H1 (cell line): ENCODE measurements at regions not wholly inside any gene's neighbourhood (a gene's known extent, or its start where the extent isn't known, plus 50 kb on each side); places are given as distances from the start of the nearest gene placed in this dataset.

Experiments
- CBX5 ChIP-seq: fragments of 300-800, 300-1000 bp; sonication (generic); IDR thresholded peaks from 2 replicates; pipeline ENCODE4 v1.7.1; 2016; ENCODE audit warnings: antibody characterized with exemption, low read length, low read depth
- EP300 ChIP-seq, 2 experiments: IDR thresholded peaks; 1 replicate in 1 of 2; 2 replicates in 1 of 2; pipeline ENCODE4 v1.6.1; 2011 to 2012; ENCODE audit warnings: low read depth in 2 of 2, low read length in 2 of 2, mild to moderate bottlenecking in 2 of 2, borderline replicate concordance in 1 of 2, inconsistent platforms in 1 of 2, moderate library complexity in 1 of 2
- GABPA ChIP-seq: IDR thresholded peaks from 2 replicates; pipeline ENCODE4 v1.6.1; 2011; ENCODE audit warnings: mild to moderate bottlenecking, low read length, moderate library complexity, borderline replicate concordance; ENCODE audit not compliant: insufficient read depth
- PHF8 ChIP-seq: fragments of 200-600 bp; sonication (generic); conservative IDR thresholded peaks from 2 replicates; pipeline ENCODE4 v1.7.1; 2012; ENCODE audit warnings: low read depth, mild to moderate bottlenecking, inconsistent platforms, low read length, moderate library complexity
- POLR2A ChIP-seq, 2 experiments: IDR thresholded peaks; 1 replicate in 1 of 2; 2 replicates in 1 of 2; pipeline ENCODE4 v1.6.1; 2011; ENCODE audit warnings: low read depth in 2 of 2, low read length in 2 of 2, mild to moderate bottlenecking in 2 of 2; ENCODE audit errors: control extremely low read depth in 1 of 2
- POLR2AphosphoS5 ChIP-seq: IDR thresholded peaks from 2 replicates; pipeline ENCODE4 v1.6.1; 2011; ENCODE audit warnings: low read depth, low read length
- TBP ChIP-seq: IDR thresholded peaks from 2 replicates; pipeline ENCODE4 v1.6.1; 2011; ENCODE audit warnings: low read depth, low read length, improper control_type of control experiment
- TEAD4 ChIP-seq: IDR thresholded peaks from 2 replicates; pipeline ENCODE4 v1.6.1; 2012; ENCODE audit warnings: low read depth, low read length, inconsistent platforms, mixed read lengths
- YY1 ChIP-seq: IDR thresholded peaks from 2 replicates; pipeline ENCODE4 v1.6.1; 2011; ENCODE audit warnings: low read depth, mild to moderate bottlenecking, low read length
- ZNF274 ChIP-seq: IDR thresholded peaks from 2 replicates; pipeline ENCODE4 v1.7.0; 2012; ENCODE audit warnings: low read length, borderline replicate concordance; ENCODE audit errors: extremely low read depth
- TF ChIP-seq, protein P1 (sequence below), 3 experiments: IDR thresholded peaks; 1 replicate in 2 of 3; 2 replicates in 1 of 3; pipeline versions ENCODE4 v1.5.1 to v1.6.1; 2011; ENCODE audit warnings: low read length in 3 of 3, mild to moderate bottlenecking in 3 of 3, inconsistent platforms in 2 of 3, low read depth in 1 of 3, moderate library complexity in 1 of 3; ENCODE audit not compliant: insufficient read depth in 1 of 3; ENCODE audit errors: control extremely low read depth in 1 of 3
- TF ChIP-seq, protein P2 (sequence below): fragments of 300-600 bp; sonication (generic); IDR thresholded peaks from 2 replicates; pipeline ENCODE4 v1.7.1; 2012; ENCODE audit warnings: low read length, moderate library complexity, mild to moderate bottlenecking, inconsistent platforms; ENCODE audit not compliant: insufficient replicate concordance

DNA sequence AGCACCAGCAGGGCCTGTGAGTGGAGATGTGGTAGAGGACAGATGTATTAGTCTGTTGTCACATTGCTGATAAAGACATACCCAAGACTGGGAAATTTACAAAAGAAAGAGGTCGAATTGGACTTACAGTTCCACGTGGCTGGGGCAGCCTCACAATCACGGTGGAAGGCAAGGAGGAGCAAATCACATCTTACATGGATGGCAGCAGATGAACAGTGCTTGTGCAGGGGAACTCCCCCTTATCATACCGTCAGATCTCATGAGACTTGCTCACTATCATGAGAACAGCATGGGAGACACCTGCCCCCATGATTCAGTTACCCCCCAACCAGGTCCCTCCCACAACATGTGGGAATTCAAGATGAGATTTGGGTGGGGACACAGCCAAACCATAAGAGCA is 361.9 kb downstream of the VRK1 start:
- TF ChIP-seq, protein P1, sequence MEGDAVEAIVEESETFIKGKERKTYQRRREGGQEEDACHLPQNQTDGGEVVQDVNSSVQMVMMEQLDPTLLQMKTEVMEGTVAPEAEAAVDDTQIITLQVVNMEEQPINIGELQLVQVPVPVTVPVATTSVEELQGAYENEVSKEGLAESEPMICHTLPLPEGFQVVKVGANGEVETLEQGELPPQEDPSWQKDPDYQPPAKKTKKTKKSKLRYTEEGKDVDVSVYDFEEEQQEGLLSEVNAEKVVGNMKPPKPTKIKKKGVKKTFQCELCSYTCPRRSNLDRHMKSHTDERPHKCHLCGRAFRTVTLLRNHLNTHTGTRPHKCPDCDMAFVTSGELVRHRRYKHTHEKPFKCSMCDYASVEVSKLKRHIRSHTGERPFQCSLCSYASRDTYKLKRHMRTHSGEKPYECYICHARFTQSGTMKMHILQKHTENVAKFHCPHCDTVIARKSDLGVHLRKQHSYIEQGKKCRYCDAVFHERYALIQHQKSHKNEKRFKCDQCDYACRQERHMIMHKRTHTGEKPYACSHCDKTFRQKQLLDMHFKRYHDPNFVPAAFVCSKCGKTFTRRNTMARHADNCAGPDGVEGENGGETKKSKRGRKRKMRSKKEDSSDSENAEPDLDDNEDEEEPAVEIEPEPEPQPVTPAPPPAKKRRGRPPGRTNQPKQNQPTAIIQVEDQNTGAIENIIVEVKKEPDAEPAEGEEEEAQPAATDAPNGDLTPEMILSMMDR (IDR thresholded peaks at IDR 0.05; ENCODE audit: control extremely low read depth in 1 of 3, insufficient read depth in 1 of 3, low read depth in 1 of 3, low read length in 3 of 3), result no peak
- TF ChIP-seq GABPA (no peak), CBX5 (no peak), POLR2AphosphoS5 (no peak), ZNF274 (no peak), TEAD4 (no peak), TBP (no peak), PHF8 (no peak), YY1 (no peak), EP300 (IDR thresholded peaks at IDR 0.05; ENCODE audit: borderline replicate concordance in 1 of 2, low read depth in 2 of 2, low read length in 2 of 2) (no peak), POLR2A (IDR thresholded peaks at IDR 0.05; ENCODE audit: control extremely low read depth in 1 of 2, low read depth in 2 of 2, low read length in 2 of 2) (no peak)
- TF ChIP-seq, protein P2, sequence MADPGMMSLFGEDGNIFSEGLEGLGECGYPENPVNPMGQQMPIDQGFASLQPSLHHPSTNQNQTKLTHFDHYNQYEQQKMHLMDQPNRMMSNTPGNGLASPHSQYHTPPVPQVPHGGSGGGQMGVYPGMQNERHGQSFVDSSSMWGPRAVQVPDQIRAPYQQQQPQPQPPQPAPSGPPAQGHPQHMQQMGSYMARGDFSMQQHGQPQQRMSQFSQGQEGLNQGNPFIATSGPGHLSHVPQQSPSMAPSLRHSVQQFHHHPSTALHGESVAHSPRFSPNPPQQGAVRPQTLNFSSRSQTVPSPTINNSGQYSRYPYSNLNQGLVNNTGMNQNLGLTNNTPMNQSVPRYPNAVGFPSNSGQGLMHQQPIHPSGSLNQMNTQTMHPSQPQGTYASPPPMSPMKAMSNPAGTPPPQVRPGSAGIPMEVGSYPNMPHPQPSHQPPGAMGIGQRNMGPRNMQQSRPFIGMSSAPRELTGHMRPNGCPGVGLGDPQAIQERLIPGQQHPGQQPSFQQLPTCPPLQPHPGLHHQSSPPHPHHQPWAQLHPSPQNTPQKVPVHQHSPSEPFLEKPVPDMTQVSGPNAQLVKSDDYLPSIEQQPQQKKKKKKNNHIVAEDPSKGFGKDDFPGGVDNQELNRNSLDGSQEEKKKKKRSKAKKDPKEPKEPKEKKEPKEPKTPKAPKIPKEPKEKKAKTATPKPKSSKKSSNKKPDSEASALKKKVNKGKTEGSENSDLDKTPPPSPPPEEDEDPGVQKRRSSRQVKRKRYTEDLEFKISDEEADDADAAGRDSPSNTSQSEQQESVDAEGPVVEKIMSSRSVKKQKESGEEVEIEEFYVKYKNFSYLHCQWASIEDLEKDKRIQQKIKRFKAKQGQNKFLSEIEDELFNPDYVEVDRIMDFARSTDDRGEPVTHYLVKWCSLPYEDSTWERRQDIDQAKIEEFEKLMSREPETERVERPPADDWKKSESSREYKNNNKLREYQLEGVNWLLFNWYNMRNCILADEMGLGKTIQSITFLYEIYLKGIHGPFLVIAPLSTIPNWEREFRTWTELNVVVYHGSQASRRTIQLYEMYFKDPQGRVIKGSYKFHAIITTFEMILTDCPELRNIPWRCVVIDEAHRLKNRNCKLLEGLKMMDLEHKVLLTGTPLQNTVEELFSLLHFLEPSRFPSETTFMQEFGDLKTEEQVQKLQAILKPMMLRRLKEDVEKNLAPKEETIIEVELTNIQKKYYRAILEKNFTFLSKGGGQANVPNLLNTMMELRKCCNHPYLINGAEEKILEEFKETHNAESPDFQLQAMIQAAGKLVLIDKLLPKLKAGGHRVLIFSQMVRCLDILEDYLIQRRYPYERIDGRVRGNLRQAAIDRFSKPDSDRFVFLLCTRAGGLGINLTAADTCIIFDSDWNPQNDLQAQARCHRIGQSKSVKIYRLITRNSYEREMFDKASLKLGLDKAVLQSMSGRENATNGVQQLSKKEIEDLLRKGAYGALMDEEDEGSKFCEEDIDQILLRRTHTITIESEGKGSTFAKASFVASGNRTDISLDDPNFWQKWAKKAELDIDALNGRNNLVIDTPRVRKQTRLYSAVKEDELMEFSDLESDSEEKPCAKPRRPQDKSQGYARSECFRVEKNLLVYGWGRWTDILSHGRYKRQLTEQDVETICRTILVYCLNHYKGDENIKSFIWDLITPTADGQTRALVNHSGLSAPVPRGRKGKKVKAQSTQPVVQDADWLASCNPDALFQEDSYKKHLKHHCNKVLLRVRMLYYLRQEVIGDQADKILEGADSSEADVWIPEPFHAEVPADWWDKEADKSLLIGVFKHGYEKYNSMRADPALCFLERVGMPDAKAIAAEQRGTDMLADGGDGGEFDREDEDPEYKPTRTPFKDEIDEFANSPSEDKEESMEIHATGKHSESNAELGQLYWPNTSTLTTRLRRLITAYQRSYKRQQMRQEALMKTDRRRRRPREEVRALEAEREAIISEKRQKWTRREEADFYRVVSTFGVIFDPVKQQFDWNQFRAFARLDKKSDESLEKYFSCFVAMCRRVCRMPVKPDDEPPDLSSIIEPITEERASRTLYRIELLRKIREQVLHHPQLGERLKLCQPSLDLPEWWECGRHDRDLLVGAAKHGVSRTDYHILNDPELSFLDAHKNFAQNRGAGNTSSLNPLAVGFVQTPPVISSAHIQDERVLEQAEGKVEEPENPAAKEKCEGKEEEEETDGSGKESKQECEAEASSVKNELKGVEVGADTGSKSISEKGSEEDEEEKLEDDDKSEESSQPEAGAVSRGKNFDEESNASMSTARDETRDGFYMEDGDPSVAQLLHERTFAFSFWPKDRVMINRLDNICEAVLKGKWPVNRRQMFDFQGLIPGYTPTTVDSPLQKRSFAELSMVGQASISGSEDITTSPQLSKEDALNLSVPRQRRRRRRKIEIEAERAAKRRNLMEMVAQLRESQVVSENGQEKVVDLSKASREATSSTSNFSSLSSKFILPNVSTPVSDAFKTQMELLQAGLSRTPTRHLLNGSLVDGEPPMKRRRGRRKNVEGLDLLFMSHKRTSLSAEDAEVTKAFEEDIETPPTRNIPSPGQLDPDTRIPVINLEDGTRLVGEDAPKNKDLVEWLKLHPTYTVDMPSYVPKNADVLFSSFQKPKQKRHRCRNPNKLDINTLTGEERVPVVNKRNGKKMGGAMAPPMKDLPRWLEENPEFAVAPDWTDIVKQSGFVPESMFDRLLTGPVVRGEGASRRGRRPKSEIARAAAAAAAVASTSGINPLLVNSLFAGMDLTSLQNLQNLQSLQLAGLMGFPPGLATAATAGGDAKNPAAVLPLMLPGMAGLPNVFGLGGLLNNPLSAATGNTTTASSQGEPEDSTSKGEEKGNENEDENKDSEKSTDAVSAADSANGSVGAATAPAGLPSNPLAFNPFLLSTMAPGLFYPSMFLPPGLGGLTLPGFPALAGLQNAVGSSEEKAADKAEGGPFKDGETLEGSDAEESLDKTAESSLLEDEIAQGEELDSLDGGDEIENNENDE, result no peak
